HL-60 (cell line): ENCODE measurements at regions not wholly inside any gene's neighbourhood (a gene's known extent, or its start where the extent isn't known, plus 50 kb on each side); places are given as distances from the start of the nearest gene placed in this dataset.

Experiments
- DNase-seq, 2 experiments: peaks; one replicate each; pipeline ENCODE4 v3.0.0-alpha.2; 2010 to 2020; ENCODE audit warnings: low read depth in 1 of 2, low spot score in 1 of 2
- H3K27ac ChIP-seq: fragments of 250-450 bp; sonication (Bioruptor Pico); replicated peaks from 2 replicates; pipeline ENCODE4 v1.5.1; 2020; ENCODE audit warnings: mild to moderate bottlenecking, moderate library complexity
- H3K27me3 ChIP-seq: fragments of 250-450 bp; sonication (Bioruptor Pico); 2 replicates; pipeline ENCODE4 v1.5.1; 2021; ENCODE audit warnings: mild to moderate bottlenecking, moderate library complexity; ENCODE audit not compliant: insufficient read depth, poor library complexity, severe bottlenecking
- H3K4me3 ChIP-seq: replicated peaks from 2 replicates; pipeline ENCODE4 v1.5.1; 2011; ENCODE audit warnings: mild to moderate bottlenecking, control low read depth, low read length; ENCODE audit not compliant: insufficient read depth
- GABPA ChIP-seq: IDR thresholded peaks from 2 replicates; pipeline ENCODE4 v1.6.1; 2012; ENCODE audit warnings: low read depth
- POLR2AphosphoS5 ChIP-seq: IDR thresholded peaks from 2 replicates; pipeline ENCODE4 v1.6.1; 2012; ENCODE audit warnings: low read depth
- SPI1 ChIP-seq: IDR thresholded peaks from 2 replicates; pipeline ENCODE4 v1.6.1; 2012; ENCODE audit warnings: low read depth, mild to moderate bottlenecking, borderline replicate concordance
- TF ChIP-seq, protein P1 (sequence below): IDR thresholded peaks from 2 replicates; pipeline ENCODE4 v1.6.1; 2012; ENCODE audit warnings: low read depth; ENCODE audit not compliant: insufficient replicate concordance
- TF ChIP-seq, protein P2 (sequence below): IDR thresholded peaks from one replicate; pipeline ENCODE4 v1.5.1; 2011; ENCODE audit warnings: low read length, control low read depth, inconsistent platforms; ENCODE audit not compliant: insufficient read depth

DNA sequence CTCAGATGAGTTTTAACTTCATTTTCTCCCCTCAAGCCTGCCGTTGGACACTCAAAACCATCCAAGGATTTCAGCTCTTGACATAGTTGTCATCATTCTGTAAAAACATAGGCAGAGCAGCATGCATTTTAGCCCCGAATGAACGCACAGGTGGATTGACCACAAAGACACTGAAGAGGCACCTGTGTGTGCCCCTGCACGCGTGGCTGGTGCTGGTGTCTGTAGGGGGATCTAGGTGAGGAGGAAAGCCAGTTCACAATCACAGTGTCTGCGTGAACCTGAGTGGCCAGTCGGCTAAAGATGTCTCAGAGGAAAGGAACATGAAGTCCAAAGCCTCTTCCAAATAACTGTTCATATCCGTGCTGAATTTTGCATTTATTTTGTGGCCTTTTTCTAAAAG, 309.2 kb downstream of the QKI start:
- no peak overlapping the region for H3K4me3 ChIP-seq
- no peak for DNase-seq
- no peak overlapping the region for H3K27ac ChIP-seq
- no peak for TF ChIP-seq GABPA
- TF ChIP-seq POLR2AphosphoS5, result no peak
- TF ChIP-seq SPI1, result no peak
- TF ChIP-seq, protein P1, sequence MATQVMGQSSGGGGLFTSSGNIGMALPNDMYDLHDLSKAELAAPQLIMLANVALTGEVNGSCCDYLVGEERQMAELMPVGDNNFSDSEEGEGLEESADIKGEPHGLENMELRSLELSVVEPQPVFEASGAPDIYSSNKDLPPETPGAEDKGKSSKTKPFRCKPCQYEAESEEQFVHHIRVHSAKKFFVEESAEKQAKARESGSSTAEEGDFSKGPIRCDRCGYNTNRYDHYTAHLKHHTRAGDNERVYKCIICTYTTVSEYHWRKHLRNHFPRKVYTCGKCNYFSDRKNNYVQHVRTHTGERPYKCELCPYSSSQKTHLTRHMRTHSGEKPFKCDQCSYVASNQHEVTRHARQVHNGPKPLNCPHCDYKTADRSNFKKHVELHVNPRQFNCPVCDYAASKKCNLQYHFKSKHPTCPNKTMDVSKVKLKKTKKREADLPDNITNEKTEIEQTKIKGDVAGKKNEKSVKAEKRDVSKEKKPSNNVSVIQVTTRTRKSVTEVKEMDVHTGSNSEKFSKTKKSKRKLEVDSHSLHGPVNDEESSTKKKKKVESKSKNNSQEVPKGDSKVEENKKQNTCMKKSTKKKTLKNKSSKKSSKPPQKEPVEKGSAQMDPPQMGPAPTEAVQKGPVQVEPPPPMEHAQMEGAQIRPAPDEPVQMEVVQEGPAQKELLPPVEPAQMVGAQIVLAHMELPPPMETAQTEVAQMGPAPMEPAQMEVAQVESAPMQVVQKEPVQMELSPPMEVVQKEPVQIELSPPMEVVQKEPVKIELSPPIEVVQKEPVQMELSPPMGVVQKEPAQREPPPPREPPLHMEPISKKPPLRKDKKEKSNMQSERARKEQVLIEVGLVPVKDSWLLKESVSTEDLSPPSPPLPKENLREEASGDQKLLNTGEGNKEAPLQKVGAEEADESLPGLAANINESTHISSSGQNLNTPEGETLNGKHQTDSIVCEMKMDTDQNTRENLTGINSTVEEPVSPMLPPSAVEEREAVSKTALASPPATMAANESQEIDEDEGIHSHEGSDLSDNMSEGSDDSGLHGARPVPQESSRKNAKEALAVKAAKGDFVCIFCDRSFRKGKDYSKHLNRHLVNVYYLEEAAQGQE, result no peak
- H3K27me3 ChIP-seq, result no peaks in the 10 kb centered on the region

DNA sequence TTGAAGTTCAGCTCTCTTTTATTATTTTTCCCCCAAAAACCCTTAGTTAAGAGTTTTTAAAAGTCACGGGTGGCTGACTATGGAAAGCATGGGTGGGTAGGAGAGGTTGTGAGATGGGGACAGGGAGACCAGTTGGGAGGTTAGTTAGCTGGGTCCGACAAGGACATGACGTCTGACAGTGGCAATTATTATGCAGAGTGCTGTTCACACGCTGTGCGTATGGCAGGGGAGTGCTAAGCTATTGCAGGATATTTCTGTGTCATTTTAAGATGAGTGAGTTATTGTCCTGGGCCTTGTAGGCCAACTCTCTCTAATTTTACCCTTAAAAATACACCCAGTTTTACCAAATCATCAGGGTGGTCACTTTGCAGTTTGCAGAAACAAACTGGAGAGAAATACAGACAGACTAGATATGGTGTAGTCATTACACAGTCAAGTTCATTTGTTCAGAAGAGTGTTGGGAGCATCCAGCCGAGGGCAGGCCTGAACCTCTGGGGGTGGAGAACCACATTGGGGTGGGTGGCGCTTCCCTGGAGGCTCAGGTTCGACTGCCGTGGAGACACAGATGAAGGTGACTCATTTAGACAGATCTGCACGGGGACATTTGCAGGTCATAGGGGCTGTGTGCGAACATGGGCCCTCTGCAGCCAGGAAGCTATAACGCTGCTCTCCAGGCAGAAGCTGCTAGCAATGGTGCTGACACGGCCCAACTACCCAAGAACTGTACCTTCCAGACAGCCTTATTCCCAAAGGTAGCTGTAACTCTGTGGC, 307.6 kb downstream of the QKI start:
- H3K27me3 ChIP-seq, result no peaks in the 10 kb centered on the region
- no peak for TF ChIP-seq GABPA
- TF ChIP-seq, protein P2, sequence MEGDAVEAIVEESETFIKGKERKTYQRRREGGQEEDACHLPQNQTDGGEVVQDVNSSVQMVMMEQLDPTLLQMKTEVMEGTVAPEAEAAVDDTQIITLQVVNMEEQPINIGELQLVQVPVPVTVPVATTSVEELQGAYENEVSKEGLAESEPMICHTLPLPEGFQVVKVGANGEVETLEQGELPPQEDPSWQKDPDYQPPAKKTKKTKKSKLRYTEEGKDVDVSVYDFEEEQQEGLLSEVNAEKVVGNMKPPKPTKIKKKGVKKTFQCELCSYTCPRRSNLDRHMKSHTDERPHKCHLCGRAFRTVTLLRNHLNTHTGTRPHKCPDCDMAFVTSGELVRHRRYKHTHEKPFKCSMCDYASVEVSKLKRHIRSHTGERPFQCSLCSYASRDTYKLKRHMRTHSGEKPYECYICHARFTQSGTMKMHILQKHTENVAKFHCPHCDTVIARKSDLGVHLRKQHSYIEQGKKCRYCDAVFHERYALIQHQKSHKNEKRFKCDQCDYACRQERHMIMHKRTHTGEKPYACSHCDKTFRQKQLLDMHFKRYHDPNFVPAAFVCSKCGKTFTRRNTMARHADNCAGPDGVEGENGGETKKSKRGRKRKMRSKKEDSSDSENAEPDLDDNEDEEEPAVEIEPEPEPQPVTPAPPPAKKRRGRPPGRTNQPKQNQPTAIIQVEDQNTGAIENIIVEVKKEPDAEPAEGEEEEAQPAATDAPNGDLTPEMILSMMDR, result no peak
- no peak for TF ChIP-seq SPI1
- no peak for TF ChIP-seq POLR2AphosphoS5
- TF ChIP-seq, protein P1, result no peak
- DNase-seq, result no peak
- no peak overlapping the region for H3K4me3 ChIP-seq
- H3K27ac ChIP-seq, result no peak overlapping the region

DNA sequence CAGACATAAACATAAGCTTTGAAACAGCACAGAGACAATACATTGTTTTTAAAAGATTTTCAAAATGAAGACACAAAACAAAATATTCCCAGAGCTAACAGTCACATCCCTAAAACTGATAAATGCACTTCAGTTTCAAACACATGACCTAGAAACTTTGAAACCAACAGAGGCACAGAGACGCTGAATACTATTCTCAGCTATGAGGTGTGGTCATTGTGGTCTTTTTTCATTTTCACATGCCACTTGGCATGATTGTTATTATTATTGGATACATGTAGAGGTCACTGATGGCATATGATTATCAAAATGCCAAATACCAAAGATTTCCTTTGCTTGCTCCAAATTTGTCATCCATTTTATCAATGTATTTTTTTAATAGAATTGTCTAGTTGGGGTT, 306.9 kb downstream of the QKI start:
- no peak for DNase-seq
- H3K27ac ChIP-seq, result no peak overlapping the region
- TF ChIP-seq POLR2AphosphoS5, result no peak
- TF ChIP-seq SPI1, result no peak
- TF ChIP-seq, protein P2, result no peak
- H3K27me3 ChIP-seq, result no peaks in the 10 kb centered on the region
- H3K4me3 ChIP-seq, result no peak overlapping the region

DNA sequence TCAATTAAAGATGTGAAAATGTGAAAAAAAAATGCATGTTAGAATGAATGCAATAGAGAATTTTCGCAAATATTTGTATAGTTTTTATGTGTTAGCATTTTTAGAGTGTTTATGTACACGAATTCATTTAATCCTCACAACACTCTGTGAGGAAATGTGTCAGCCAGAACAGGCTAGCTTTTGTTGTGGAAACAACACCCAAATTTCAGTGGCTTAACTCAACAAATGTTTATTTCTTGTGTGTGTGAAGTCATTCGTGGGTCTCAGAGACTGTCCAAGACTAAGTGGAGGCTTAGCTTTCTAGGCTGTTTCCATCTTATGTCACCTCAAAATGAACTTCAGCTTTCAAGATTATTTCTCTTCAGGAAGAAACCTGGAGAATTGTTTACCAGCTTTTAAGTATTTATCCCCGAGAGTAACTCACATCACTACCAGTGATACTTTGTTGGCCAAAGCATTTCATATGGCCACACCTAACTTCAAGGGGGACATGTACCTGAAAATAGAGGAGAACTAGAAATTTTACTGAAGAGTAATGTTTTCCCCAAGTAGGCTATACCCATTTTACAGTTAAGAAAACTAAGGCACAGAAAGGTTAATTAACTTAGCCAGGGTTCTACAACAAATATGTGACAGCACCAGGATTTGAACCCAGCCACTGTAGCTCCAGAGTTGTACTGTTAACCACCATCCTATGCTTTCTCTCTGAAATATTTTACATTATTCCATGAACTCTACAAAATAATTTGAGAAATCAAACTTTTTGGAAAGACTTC, 306.1 kb downstream of the QKI start:
- H3K4me3 ChIP-seq, result no peak overlapping the region
- DNase-seq, result no peak
- H3K27ac ChIP-seq, result no peak overlapping the region
- TF ChIP-seq, protein P2, result no peak
- TF ChIP-seq GABPA (no peak), POLR2AphosphoS5 (no peak), SPI1 (no peak)
- TF ChIP-seq, protein P1, result no peak
- H3K27me3 ChIP-seq, result no peaks in the 10 kb centered on the region
